NCI-H460 (cell line): ENCODE measurements at regions not wholly inside any gene's neighbourhood (a gene's known extent, or its start where the extent isn't known, plus 50 kb on each side); places are given as distances from the start of the nearest gene placed in this dataset.
A peak's percentile ranks its signal among the peaks of the same experiment; 100 is the strongest.
"Not testable (repeated sequence)": the region's sequence is repeated elsewhere in the genome, so short reads cannot be mapped to it uniquely, and the experiment has no call there.

Source experiments
- DNase-seq: peaks from one replicate; pipeline ENCODE4 v3.0.0-alpha.2; 2016; ENCODE audit warnings: low read depth; ENCODE audit errors: extremely low read depth

- peak; percentile 40 for DNase-seq
These were observed 255.1 kb upstream of the KRR1 start for GRCh38 chr12:75766263-75767160.

GRCh38 chr12:75765170-75766059 is 254.0 kb upstream of the KRR1 start:
- DNase-seq: no peak

GRCh38 chr12:75764091-75764841 is 252.9 kb upstream of the KRR1 start:
- no peak for DNase-seq

GRCh38 chr12:75760573-75761294 is 249.3 kb upstream of the KRR1 start:
- DNase-seq: no peak

- DNase-seq: no peak
These were observed 248.6 kb upstream of the KRR1 start for GRCh38 chr12:75759842-75760572.

GRCh38 chr12:75759196-75759595 is 247.8 kb upstream of the KRR1 start:
- DNase-seq: no peak

GRCh38 chr12:75756771-75757170 is 245.4 kb upstream of the KRR1 start:
- DNase-seq: no peak

- DNase-seq: no peak
These were observed 244.7 kb upstream of the KRR1 start for GRCh38 chr12:75756111-75756510.

- DNase-seq: no peak
These were observed 243.3 kb upstream of the KRR1 start for GRCh38 chr12:75754698-75755097.

GRCh38 chr12:75754141-75754540 is 242.7 kb upstream of the KRR1 start:
- DNase-seq: no peak

- no peak for DNase-seq
These were observed 240.5 kb upstream of the KRR1 start for GRCh38 chr12:75751769-75752471.

GRCh38 chr12:75750716-75751306 is 239.4 kb upstream of the KRR1 start:
- DNase-seq: no peak

- not testable (repeated sequence) for DNase-seq
These were observed 237.6 kb upstream of the KRR1 start for GRCh38 chr12:75748990-75749389.

GRCh38 chr12:75748136-75748535 is 236.7 kb upstream of the KRR1 start:
- no peak for DNase-seq

GRCh38 chr12:75747572-75748021 is 236.2 kb upstream of the KRR1 start:
- DNase-seq: no peak

- no peak for DNase-seq
These were observed 235.2 kb upstream of the KRR1 start for GRCh38 chr12:75746621-75747020.

GRCh38 chr12:75744607-75745256 is 233.3 kb upstream of the KRR1 start:
- no peak for DNase-seq

- no peak for DNase-seq
These were observed 231.6 kb upstream of the KRR1 start for GRCh38 chr12:75742961-75743360.
